HG03571 (cell line): ENCODE measurements at regions not wholly inside any gene's neighbourhood (a gene's known extent, or its start where the extent isn't known, plus 50 kb on each side); places are given as distances from the start of the nearest gene placed in this dataset.

Source experiments
- ATAC-seq: cut with Tn5 transposase; IDR thresholded peaks from one replicate; pipeline ENCODE4 v1.9.1; 2021; ENCODE audit not compliant: unreplicated experiment

GRCh38 chr4:141395919-141396318, 175.2 kb downstream of the ZNF330 start:
- no peak for ATAC-seq

DNA sequence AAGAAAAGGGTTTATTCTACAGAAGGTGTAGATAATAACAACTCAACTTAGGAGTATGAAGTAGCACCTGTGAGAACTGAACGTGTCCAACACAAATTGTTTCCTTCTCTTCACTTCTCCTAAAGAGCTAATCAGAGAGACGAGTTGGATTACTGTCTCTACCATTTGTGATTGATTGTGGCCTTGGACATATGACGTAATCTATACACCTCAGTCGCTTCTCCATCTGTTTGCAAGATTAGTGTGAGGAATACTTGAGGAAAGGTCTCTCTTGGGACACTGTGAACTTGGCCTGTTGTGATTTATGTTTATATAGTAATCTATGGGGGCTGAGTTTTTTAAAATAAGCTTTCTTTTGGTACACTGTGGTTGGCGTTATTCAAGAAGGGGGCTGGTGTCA, 182.0 kb downstream of the ZNF330 start:
- no peak for ATAC-seq

DNA sequence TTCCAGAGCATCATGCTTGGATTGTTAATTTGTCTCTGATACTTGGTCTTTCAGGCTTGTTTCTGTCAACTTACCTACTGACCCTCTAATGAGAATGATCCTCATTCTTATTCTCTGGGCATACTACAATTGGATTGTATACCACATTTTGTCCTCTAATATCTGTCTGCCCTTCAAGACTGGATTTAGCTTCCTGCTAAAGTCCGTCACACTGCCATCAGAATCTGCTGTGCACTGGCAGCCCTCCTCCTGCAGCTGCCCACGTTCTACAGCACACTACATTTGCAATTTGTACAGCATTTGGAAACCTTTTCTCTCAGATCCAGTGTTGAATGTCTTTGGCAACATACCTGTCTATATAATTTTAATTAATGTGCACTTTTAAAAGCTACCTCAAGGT, 183.1 kb downstream of the ZNF330 start:
- no peak for ATAC-seq

GRCh38 chr4:141406237-141406636, 185.5 kb downstream of the ZNF330 start:
- ATAC-seq = no peak

GRCh38 chr4:141409556-141409955, 188.9 kb downstream of the ZNF330 start:
- no peak for ATAC-seq

GRCh38 chr4:141410839-141411238, 190.1 kb downstream of the ZNF330 start:
- no peak for ATAC-seq

DNA sequence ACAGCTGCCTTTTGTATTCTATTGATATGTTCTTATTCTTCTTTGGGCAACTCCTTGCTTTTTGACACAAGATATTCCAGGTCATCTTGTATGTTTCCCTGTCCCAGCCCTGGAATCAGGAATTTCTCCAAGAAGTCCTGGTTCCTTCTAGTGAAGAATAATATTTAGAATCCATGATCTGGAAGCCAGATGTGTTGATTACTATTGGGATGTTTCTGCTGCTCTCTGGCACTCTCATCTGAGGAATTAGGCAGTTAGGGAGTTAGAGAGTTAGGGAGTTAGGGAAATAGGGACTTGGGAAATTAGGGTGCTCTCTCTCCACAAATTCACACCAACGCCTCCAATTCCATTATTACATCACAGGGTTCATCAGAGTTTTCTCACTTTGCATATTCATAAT, 191.2 kb downstream of the ZNF330 start:
- ATAC-seq = no peak

GRCh38 chr4:141413366-141413765, 192.7 kb downstream of the ZNF330 start:
- ATAC-seq = no peak

- no peak for ATAC-seq
These were observed 195.0 kb downstream of the ZNF330 start for GRCh38 chr4:141415651-141416050.

GRCh38 chr4:141416219-141416618, 195.5 kb downstream of the ZNF330 start:
- ATAC-seq = no peak

- ATAC-seq = no peak
These were observed 196.1 kb downstream of the ZNF330 start for GRCh38 chr4:141416677-141417363.

- ATAC-seq = no peak
These were observed 196.7 kb downstream of the ZNF330 start for GRCh38 chr4:141417387-141417786.

- no peak for ATAC-seq
These were observed 204.4 kb downstream of the ZNF330 start for GRCh38 chr4:141425124-141425523.

DNA sequence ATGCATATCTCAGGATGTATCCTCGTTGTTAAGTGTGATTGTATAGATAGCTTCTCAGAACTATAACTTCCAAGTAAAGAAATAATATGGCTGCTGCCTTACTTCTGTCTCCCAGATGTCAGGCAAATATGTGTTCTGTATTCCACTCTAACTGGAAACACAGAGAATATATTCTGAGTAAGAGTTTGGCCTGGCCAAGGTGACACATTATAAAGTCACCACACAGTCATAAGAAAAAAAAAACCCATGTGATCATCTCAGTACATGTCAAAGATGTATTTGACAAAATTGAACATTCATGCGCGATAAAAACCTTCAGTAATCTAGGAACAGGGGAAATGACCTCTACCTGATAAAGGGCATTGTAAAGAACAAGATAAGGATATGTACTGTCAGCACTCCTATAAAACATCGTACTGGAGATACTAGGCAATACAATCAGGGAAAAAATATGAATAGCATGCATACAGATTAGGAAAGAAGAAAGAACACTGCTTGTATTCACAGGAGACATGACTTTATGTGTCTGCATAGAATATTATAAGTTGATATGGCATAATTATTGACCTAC, 207.1 kb downstream of the ZNF330 start:
- ATAC-seq = no peak

GRCh38 chr4:141429933-141430332, 206.4 kb upstream of the IL15 start:
- no peak for ATAC-seq

DNA sequence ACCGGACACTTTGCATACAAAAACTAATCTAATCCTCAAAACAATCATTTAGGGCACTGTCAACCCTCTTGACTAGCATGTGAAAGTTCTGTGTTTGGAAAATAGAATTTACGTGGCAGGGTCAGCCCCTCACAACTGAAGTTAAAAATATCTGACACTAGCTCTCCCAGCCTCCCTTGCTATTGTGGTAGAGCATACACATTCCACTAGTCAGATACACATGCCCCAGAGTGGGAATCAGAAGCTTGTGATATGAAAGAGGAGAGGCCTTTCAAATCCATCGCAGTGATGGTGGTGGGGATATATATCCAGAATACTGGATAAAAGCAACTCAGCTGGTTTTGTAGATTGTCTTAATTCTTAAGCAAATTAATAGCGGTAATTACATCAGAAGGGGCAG, 205.7 kb upstream of the IL15 start:
- ATAC-seq = no peak

DNA sequence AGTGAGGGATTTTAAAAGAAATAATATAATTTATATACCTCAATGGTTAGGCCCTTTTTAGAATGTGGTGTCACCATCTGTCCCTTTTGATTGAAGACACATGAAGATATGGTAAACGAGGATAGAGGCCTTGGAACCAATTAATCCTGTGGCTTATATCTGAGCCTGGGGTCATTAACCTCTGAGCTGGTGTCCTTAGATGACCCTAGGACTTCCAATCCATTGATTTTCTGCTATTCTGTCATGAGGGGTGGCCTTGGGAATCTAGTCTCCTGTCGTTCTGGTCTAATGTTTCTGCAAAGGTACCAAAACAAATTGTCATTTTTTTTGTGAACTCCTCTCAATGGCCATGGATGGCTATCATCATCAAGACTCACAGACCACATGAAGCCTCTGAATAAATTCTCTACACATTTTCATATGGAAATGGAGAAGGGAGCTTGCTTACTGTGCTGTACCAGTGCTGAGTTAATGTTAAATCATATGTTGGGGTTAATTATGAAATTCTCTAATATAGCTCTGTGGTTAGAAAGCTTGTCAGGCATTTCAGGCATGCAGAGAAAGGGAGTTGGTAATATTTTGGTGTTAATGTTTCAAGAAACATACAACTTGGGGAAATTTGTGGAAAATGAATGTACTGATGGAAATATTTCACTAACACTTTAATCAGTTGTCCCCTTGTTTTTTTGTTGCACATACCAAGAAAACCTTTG, 204.2 kb upstream of the IL15 start:
- ATAC-seq = no peak

DNA sequence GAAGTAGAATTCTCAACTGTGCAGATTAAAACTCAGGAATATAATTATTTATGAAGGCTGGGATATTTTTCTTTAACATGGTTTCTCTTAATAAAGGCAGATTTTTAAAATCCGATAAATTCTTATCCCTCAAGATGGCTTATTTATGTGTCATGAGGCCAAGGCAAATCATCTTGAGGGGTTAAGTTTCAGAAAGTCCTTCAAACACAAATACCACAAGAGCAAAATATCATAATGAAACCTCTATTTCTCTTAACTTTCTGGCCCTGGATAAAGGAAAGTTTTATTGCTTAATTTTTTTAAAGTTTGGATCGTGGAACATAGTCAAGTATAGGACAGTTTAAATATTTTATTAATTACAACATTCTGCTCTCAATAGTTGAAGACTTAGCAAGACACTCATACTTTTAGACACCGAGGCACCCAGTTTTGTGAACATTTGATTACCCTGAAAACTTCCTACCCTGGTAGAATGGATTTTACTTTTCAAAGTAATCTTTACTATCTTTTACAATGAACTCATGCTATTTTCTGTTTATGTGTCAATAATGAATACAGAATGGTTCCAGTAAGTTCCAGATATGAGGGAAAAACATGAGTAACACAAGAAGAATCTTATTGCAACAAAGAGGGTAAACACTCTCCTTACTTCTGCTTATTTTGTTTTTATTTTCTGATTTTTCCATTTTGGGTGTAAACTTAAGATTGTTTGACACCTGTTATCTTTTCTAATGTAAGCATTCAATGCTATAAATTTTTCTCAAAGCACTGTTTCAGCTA, 200.7 kb upstream of the IL15 start:
- ATAC-seq = no peak

DNA sequence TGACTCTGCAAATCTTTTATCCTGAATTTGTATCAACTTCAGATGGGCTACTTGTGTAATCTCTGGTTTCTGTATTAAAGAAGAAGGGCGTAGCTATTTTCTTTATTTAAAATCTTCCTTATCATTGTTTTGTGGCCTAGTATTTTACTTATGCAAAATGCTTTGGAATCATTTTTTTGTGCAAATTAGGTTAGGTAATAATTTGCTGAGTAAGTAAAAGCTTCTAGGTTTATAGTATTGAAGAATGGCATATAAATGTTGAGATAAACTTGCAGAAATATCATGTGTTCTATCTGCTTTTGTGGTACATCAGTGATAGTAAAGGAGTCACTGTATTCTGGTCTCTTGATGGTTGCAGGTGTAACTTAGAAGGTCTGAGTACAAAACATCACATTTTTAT, 197.2 kb upstream of the IL15 start:
- no peak for ATAC-seq

GRCh38 chr4:141447761-141448160, 188.6 kb upstream of the IL15 start:
- ATAC-seq = no peak

- no peak for ATAC-seq
These were observed 187.9 kb upstream of the IL15 start for GRCh38 chr4:141448490-141448889.

DNA sequence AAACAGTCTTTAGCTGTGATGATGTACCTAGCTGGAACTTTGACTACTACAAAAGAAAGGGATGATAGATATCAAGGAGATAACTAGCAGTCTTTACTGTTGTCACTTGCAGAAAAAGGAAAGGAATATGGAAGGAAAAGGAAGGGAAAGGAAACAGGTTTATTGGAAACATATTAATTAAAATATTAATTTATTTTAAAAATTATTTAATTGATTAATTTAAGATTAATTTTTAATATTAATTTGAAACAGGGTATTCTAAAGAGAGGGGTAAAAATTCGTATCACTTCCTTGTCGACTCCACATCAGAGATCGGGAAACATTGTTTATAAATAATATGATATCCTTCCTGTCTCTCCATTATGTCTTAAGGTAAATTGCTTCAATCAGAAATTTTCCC, 186.5 kb upstream of the IL15 start:
- no peak for ATAC-seq
